ENCODE measurements at regions not wholly inside any gene's neighbourhood (a gene's known extent, or its start where the extent isn't known, plus 50 kb on each side); places are given as distances from the start of the nearest gene placed in this dataset.

DNA sequence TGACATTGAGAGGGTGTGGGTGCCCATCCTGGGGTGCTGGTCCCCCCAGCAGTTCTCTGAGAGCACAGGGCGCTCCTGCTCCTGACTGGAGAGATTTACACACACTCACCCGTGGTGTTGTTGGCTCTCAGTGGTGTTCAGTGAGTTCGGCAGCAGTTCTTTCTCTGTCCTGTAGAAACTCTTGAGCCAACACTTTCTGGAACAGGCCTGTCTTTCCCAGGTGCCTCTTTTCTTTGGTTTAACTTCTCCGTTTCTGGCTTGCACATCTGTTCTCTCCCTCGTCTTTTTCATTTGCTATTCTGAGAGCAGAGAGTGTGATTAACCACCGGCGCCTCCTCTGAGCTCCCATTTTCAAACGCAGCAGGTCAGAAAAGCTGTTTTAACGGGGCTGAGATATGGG lies 284.5 kb downstream of the IRX2 start:
- Mint-ChIP-seq H3K9me3 (peaks cover 6% of the 10 kb centered on the region), H3K27me3 (no peaks in the 10 kb centered on the region), H3K36me3 (no peaks in the 10 kb centered on the region), H3K4me3 (no peak overlapping the region), H3K4me1 (no peaks in the 10 kb centered on the region), H3K27ac (no peak overlapping the region)
- no peak for ATAC-seq

DNA sequence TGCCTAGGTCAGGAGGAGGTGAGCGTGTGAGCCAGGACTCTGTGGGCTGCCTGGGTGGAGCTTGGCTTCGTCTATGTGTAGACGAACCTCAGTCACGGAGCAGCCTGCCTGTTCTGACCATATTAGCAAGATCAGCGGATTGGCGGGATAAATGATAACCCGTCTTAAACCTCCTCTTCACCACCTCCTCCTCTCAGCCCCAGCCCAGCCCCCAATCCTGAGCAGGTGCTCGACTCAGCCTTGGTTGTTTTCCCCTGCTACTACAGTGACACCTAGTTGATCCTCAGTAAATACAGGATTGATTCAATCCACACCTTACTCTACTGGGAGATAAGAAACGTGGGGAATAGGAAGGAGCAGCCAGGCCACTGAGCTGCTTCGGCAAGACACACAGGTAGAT lies 286.1 kb downstream of the IRX2 start:
- Mint-ChIP-seq H3K4me3 (no peak overlapping the region), H3K36me3 (no peaks in the 10 kb centered on the region), H3K9me3 (peaks cover 6% of the 10 kb centered on the region), H3K27ac (no peak overlapping the region), H3K27me3 (no peaks in the 10 kb centered on the region), H3K4me1 (no peaks in the 10 kb centered on the region)
- ATAC-seq = no peak

- no peak overlapping the region for H3K4me3 Mint-ChIP-seq
- peak; percentile 29 for ATAC-seq
- no peak overlapping the region for H3K27ac Mint-ChIP-seq
- H3K27me3 Mint-ChIP-seq = no peaks in the 10 kb centered on the region
- peaks cover 9% of the 10 kb centered on the region for H3K9me3 Mint-ChIP-seq
- H3K4me1 Mint-ChIP-seq = no peaks in the 10 kb centered on the region
- H3K36me3 Mint-ChIP-seq = no peaks in the 10 kb centered on the region
Measured at GRCh38 chr5:2464141-2464540, 287.3 kb downstream of the IRX2 start.

DNA sequence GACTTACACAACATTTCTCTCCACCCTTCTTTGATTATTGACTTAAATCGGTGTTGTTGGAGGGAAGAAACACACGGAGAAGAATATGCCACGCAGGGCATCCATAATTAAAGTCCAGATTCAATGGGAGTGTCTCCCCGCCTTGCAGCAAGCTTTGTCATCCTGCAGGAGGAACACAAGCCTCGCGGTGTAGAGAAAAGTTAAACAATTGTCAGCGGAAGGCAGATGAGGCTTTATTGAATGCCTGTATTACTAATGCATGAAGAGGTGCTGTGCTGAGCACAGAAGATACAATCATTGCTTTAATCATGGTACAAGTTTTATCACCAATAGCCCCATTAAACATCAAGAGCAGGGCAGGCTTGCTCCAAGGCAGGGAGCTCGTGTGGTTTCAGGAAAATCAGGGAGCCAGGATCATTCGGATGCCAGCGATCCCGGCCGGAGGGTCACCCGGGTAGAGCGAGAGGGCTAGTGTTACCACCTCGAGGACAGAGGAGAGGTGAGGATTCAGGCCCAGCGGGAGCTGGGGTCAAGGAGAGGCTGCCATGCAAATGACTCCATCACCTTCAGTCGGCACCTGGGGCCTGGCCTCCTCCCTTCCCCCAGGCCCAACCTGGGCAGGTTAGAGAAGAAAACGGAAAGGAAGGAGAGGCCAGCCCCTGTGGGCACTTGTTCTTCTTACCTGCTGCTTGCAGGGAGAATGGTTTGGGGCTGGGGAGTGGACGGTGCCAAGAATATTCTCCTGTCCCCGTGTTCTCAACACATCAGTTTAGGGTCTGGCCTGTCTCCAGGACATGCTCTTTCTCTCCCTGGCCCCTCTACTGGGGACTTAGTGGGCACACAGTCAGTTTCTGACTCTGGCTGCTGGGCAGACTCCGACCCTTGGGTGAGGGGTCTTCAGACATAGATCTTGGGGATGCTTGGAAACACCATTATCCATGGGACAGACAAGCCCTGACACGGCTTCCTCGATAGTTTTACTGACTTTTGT lies 289.5 kb downstream of the IRX2 start:
- Mint-ChIP-seq H3K36me3 (no peaks in the 10 kb centered on the region), H3K9me3 (peaks cover 9% of the 10 kb centered on the region), H3K4me1 (no peaks in the 10 kb centered on the region), H3K27ac (no peak overlapping the region), H3K4me3 (no peak overlapping the region), H3K27me3 (no peaks in the 10 kb centered on the region)
- ATAC-seq = no peak

DNA sequence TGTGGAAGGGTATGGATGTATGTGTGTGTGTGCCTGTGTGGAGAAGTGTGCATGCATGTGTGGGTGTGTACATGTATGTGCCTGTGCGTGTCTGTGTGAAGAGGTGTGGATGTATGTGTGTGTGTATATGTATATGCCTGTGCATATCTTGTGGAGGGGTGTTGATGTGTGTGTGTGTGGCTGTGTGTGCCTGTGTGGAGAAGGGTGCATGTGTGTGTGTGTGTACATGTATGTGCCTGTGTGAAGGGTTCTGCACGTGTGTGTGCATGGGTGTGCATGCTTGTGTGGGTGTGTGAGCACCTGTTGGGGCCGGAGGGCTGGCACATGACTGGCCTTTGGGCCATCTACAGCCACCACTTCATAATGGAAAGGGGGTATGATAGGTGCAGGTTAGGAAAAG lies 291.4 kb downstream of the IRX2 start:
- H3K27ac Mint-ChIP-seq = no peak overlapping the region
- H3K9me3 Mint-ChIP-seq = peaks cover 9% of the 10 kb centered on the region
- H3K4me3 Mint-ChIP-seq = no peak overlapping the region
- H3K27me3 Mint-ChIP-seq = no peaks in the 10 kb centered on the region
- ATAC-seq = no peak
- H3K4me1 Mint-ChIP-seq = no peaks in the 10 kb centered on the region
- H3K36me3 Mint-ChIP-seq = no peaks in the 10 kb centered on the region

GRCh38 chr5:2459251-2459650 lies 292.2 kb downstream of the IRX2 start:
- Mint-ChIP-seq H3K36me3 (no peaks in the 10 kb centered on the region), H3K4me3 (no peak overlapping the region), H3K4me1 (no peaks in the 10 kb centered on the region), H3K27ac (no peak overlapping the region), H3K9me3 (peaks cover 9% of the 10 kb centered on the region), H3K27me3 (no peaks in the 10 kb centered on the region)
- no peak for ATAC-seq

DNA sequence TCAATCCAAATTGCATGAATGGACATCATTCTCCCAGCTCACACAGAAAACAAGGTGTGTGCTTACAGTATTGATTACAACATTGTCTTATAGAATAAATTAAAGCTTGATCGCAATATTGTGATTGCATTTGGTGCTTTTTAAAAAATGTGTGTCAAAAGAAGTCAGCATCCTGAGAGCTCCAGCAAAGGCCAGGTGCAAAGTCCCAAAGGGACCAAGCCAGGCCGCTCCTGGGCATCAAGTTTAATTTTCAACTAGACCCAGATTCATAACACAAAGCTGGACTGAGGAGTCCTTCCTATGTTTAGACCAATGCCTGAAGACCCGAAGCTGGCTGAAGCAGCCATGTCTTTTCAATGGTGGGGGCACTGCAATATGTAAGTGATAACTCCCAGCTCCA lies 295.6 kb downstream of the IRX2 start:
- Mint-ChIP-seq H3K4me3 (no peak overlapping the region), H3K4me1 (no peaks in the 10 kb centered on the region), H3K9me3 (peaks cover 3% of the 10 kb centered on the region), H3K27me3 (no peaks in the 10 kb centered on the region), H3K27ac (no peak overlapping the region), H3K36me3 (no peaks in the 10 kb centered on the region)
- ATAC-seq = no peak

- Mint-ChIP-seq H3K4me1 (no peaks in the 10 kb centered on the region), H3K27me3 (no peaks in the 10 kb centered on the region), H3K36me3 (no peaks in the 10 kb centered on the region), H3K27ac (no peak overlapping the region), H3K9me3 (peaks cover under 1% of the 10 kb centered on the region), H3K4me3 (no peak overlapping the region)
- ATAC-seq = no peak
Measured at GRCh38 chr5:2454876-2455275, 296.6 kb downstream of the IRX2 start.

DNA sequence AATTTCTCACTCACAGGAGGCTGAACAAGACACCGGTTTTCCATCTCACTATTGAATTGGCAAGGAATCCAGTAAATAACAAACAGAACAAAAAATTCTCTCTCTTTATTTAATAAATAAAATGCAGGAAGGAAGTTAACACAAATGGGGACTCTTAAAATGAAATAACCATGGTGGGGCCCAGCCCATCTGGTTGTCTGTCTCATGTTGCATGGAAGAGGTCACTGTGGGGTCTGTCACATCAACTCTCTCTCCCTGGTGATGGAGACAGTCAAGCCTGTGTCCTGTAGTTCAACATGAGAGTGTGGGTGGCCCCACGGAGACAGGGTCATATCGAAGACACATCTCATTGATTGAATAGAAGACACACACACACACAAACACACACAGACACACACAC lies 297.7 kb downstream of the IRX2 start:
- Mint-ChIP-seq H3K4me3 (no peak overlapping the region), H3K27ac (no peak overlapping the region), H3K4me1 (no peaks in the 10 kb centered on the region), H3K9me3 (no peaks in the 10 kb centered on the region), H3K27me3 (no peaks in the 10 kb centered on the region), H3K36me3 (no peaks in the 10 kb centered on the region)
- ATAC-seq = no peak

DNA sequence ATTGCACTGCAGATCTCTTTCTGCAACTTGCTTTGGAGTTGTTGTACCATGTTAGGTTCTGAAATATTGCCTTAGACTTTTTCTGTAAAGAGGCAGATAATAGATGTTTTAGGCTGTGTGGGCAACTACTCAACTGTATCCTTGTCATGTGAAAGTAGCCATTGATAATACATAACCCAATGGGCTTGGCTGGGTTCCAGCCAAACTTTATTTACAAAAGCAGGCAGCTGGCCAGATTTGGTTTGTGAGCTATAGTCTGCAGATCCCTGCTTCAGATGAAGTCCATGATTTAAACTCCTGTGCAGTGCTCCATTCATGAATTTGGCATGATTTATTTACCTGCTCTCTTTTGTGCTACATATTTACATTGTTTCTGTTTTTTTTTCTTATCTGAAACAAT lies 300.4 kb downstream of the IRX2 start:
- ATAC-seq = no peak
- H3K27ac Mint-ChIP-seq = no peak overlapping the region
- H3K4me1 Mint-ChIP-seq = no peaks in the 10 kb centered on the region
- H3K27me3 Mint-ChIP-seq = no peaks in the 10 kb centered on the region
- peaks cover 6% of the 10 kb centered on the region for H3K9me3 Mint-ChIP-seq
- no peaks in the 10 kb centered on the region for H3K36me3 Mint-ChIP-seq
- no peak overlapping the region for H3K4me3 Mint-ChIP-seq

DNA sequence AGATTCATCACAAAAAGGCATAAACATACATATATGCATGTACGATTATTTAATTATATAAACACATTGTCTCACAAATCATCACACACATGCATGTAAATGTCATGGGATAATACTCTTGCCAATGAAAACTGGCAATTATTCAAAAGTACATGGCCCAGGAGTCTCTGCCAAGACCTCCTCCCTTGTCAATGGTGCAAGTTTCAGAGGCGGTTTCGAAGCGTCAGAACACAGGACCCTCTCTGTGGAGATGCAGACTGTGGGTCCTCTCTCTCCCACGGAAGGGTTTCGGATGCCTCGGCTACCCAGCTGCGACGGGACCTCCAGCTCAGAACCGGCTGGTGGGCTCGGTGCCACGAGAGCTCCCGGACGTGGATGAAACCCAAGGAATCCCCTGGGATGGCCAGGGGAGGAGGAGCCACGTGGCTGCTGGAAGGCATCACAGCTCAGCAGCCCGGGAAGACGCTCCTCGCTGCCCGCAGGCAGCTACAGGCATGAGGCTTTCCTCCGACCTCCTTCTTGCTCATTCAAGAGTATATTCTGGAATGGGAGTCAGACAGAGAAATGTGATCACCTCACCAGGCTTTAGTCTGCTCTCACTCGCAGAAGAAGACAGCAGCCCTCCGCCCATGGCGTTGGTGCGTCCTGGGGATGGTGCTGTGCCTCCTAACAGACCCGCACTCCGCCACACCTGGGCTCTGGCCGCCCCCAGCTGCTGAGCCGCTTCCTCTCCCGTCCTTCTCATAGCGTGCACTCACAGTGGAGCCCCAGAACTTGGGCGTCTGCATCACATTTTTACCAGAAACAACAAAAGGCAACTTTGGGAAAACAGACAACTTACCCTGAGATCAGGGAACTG lies 308.8 kb downstream of the IRX2 start:
- Mint-ChIP-seq H3K9me3 (peaks cover 6% of the 10 kb centered on the region), H3K4me3 (no peak overlapping the region), H3K27ac (no peak overlapping the region), H3K36me3 (no peaks in the 10 kb centered on the region), H3K4me1 (no peaks in the 10 kb centered on the region), H3K27me3 (no peaks in the 10 kb centered on the region)
- no peak for ATAC-seq

GRCh38 chr5:2441495-2442180 lies 309.8 kb downstream of the IRX2 start:
- H3K36me3 Mint-ChIP-seq = no peaks in the 10 kb centered on the region
- no peaks in the 10 kb centered on the region for H3K27me3 Mint-ChIP-seq
- H3K4me1 Mint-ChIP-seq = no peaks in the 10 kb centered on the region
- H3K9me3 Mint-ChIP-seq = no peaks in the 10 kb centered on the region
- H3K4me3 Mint-ChIP-seq = no peak overlapping the region
- H3K27ac Mint-ChIP-seq = no peak overlapping the region
- ATAC-seq = no peak

DNA sequence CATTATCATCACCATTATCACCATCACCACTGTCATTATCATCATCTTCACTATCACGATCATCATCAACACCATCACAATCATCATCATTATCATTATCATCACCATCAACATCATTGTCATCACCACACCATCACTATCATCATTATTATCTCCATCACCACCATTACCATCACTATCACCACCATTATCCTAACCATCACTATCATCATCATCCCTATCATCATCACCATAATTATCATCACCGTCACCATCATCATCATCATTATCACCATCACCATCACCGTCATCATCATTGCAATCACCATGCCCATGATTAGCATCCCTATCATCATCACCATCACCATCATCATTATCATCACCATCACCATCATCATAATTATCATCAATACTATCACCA lies 311.9 kb downstream of the IRX2 start:
- H3K27ac Mint-ChIP-seq = no peak overlapping the region
- ATAC-seq = no peak
- no peaks in the 10 kb centered on the region for H3K9me3 Mint-ChIP-seq
- no peaks in the 10 kb centered on the region for H3K27me3 Mint-ChIP-seq
- H3K4me3 Mint-ChIP-seq = no peak overlapping the region
- H3K36me3 Mint-ChIP-seq = no peaks in the 10 kb centered on the region
- H3K4me1 Mint-ChIP-seq = no peaks in the 10 kb centered on the region

- Mint-ChIP-seq H3K27ac (no peak overlapping the region), H3K4me3 (no peak overlapping the region), H3K9me3 (no peaks in the 10 kb centered on the region), H3K36me3 (no peaks in the 10 kb centered on the region), H3K4me1 (no peaks in the 10 kb centered on the region), H3K27me3 (no peaks in the 10 kb centered on the region)
- ATAC-seq = no peak
Measured at GRCh38 chr5:2433086-2433485, 318.4 kb downstream of the IRX2 start.
